ENCODE measurements at regions not wholly inside any gene's neighbourhood (a gene's known extent, or its start where the extent isn't known, plus 50 kb on each side); places are given as distances from the start of the nearest gene placed in this dataset.

GRCh38 chr18:75904416-75904815 lies 476.9 kb upstream of the SMIM21 start:
- DNase-seq (ENCODE audit: low read depth) = no peak

DNA sequence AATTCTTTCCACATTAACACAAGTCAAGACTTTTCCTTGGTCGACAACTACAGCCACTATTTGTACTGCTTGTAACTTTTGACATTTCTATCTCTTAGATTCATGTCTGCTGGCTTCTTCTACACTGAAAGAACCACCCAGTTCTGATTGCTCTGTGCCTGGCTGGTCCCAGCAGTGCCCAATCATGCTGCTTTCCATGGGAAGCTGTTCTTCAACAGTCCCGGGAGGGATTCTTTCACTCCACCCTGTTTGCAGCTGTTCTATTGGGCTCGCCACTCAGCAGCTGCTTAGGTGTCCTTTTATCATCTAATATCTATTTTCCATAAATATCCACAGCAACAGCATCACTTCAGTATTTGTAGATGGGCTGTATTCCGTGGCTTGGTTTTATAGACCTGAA lies 471.1 kb upstream of the SMIM21 start:
- DNase-seq (ENCODE audit: low read depth) = no peak

DNA sequence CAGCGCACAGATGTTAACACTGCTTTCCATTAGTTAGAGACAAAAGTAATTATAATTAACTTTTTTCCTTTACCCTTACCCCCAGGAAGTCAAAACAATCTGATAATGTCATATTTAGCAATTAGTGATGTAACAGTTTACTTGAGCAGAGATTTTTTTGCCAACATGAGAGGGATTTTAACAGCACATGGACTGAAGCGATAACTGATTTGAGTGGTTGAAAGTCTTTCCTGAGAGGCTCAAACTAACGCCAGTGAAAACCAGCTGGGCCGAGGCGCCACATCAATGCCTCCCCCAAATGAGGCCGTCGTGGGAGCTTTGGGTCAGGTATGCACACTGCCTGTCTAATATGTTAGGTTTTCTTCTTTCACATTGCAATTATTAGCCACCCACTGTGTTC lies 469.9 kb upstream of the SMIM21 start:
- no peak for DNase-seq (ENCODE audit: low read depth)

DNA sequence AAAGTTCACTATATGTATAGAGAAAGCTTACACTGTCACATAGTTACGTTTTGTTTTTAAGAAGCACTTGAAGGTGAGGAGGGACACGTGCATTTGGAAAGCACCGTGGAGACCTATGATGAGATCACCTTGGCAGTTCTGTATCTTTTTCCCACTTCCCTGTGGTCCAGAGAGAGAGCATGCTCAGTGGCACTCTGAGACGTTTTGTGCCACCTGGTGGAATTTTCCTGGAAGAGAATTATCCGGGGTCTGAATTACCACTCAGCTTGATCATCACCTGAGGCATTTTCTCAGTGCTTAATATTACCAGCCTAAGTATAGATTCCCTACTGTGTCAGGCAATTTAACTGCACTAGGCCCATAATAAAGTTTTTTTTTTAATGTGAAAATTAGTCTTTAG lies 469.4 kb upstream of the SMIM21 start:
- no peak for DNase-seq (ENCODE audit: low read depth)

DNA sequence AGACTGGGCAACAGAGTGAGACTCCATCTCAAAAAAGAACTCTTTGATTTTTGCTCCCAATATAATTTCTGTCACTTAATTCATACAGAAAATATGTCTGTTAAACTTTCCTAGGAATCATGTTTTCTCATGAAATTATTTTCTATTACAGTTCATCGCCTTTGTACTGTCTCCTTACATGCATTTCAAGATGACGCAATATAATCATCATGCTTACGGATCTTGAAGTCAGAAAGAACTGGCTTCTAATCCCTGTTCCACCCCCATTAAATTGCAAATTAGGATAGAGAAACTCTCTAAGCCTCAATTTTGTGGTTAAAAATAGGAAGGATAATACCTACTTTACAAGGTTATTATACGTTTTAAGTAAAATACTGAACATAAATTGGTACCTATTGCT lies 467.6 kb upstream of the SMIM21 start:
- DNase-seq (ENCODE audit: low read depth) = no peak

GRCh38 chr18:75884728-75885127 lies 457.2 kb upstream of the SMIM21 start:
- no peak for DNase-seq (ENCODE audit: low read depth)

GRCh38 chr18:75880925-75881504 lies 453.5 kb upstream of the SMIM21 start:
- DNase-seq (ENCODE audit: low read depth) = no peak

- no peak for DNase-seq (ENCODE audit: low read depth)
Observed at GRCh38 chr18:75880266-75880665, 452.8 kb upstream of the SMIM21 start.

- no peak for DNase-seq (ENCODE audit: low read depth)
Observed at GRCh38 chr18:75879196-75879595, 451.7 kb upstream of the SMIM21 start.

DNA sequence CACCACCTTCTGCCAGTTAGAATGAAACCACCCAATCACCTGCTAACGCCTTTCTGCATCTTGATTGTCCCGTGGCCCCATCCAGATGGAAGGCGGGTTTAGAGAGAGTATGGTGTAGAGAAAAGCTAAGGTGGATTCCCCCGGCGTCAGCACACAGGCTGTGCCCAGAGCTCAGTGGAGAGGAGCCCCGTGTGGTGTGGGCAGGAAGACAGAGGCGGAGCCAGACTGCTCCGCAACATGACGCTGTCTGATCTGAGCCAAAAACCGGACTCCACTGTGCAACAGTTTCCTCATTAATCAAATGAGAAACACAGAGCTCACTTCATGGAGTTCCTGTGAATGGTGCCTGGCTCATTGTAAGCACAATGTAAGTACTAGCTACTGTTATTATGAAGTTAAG lies 448.1 kb upstream of the SMIM21 start:
- no peak for DNase-seq (ENCODE audit: low read depth)

DNA sequence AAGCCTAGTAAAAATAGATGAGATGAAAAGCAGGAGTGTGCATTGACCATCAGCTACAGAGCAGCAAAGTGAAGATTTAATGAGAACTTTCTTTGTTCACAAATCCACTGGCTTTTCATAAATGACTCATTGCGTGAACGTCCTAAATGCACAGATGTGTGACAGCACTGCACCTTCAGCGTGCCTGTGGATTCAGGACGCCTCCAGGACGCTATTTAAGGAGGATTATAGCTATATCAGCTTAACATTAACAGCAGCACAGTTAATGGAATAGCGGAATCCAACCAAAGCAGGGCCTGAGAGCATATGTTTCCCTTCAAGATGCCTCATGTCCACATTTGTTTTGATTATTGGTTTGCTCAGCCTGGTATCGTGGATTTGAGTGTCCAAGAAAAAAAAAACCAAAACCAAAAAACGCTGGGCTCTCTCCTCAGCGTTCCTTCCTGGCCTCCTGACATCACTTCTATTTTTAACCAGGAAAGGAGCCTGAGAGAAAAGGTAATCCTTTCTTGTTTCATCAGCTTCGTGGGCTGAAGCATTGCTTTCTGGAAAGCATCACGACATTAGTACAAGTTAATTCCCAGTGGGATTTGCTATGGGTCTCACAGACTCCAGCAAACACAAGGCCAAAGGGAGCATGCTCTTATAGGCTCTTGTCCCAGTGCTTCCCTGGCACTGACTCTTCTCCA lies 447.0 kb upstream of the SMIM21 start:
- DNase-seq (ENCODE audit: low read depth) = no peak

- no peak for DNase-seq (ENCODE audit: low read depth)
Observed at GRCh38 chr18:75871596-75871995, 444.1 kb upstream of the SMIM21 start.

DNA sequence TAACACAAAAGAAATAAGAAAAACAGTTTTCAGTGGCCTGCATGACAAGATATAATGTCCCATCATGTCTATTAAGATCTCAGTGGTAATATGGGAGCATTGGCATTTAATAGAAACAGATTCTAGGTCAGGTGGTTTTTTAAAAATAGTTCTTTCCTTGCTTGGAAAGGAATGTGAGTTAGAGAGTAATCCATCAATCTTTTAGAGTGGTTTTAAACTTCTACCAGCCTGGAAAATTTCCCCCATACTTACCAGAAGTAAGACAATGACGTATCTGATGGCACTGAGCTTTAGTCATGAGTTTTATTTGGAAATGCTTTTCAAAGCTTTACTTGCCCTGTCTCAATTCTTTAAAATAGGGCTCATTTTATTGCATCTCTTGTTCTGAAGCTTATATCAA lies 441.7 kb upstream of the SMIM21 start:
- no peak for DNase-seq (ENCODE audit: low read depth)

DNA sequence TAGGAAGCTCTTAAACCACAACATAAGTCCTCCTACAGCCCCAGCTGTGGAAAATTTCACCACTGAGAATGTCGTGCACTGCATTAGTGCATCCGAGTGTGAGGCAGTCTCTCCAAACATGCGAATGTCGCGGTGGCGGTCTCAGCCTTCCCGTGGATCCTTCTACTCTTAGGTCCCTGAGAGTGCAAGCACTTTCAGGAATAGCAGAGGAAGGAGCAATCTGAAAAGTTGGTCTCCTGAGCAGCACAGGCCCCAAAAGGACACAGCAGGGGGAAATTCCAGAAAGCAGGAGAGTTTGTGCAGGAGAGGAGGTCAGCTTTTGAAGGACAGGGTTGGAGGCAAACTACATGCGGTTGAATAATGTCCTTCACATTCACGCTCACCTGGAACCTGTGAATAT lies 440.5 kb upstream of the SMIM21 start:
- DNase-seq (ENCODE audit: low read depth) = no peak

DNA sequence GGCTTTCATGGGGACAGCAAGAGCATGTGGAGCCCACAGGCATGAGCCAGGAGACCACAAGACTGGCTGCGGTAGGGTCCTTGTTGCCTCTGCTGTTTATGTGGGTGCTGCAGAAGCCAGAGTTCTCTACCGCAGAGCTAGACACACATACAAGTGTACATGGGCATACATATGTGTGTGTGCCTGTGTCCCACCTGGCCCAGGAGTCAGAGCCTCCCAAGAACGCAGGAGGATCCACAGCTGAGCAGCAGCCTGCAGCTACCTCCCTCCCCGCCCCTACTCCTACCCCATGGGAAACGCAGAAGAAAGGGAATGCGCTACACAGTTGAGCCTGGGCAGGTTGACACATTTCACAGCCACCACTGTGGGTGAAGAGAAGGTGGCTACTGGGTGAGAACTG lies 438.1 kb upstream of the SMIM21 start:
- no peak for DNase-seq (ENCODE audit: low read depth)

DNA sequence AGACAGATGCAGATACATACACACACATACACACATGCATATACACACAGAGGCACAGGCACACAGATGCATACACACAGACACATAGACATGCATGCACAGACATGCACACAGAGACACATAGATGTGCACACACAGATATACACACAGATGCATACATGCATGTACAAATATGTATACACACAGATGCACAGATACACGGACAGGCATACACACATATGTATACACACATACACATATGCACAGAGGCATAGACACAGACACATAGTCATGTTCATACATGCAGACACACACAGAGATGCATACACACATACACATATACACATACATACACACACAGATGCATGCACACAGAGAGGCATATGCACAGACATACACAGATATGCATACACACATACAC lies 437.3 kb upstream of the SMIM21 start:
- no peak for DNase-seq (ENCODE audit: low read depth)

- no peak for DNase-seq (ENCODE audit: low read depth)
Observed at GRCh38 chr18:75863696-75864095, 436.2 kb upstream of the SMIM21 start.

DNA sequence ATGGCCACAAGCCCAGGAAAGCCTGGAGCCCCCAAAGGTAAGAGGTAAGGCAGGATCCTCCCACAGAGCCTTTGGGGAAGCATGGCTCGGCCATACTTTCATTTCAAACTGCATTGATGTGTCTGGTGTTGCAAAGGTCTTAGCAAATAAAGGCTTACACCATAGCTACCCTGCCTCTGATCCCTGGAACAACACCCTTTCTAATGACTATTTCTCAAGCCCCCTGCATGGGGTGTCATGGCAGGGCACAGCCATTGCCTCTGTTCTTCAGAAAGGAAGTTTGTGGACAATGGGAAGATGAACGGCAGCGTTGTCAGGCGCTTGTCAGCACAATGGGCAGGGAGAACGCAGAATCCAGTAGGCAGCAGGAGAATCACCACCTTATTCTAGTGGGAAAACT lies 435.0 kb upstream of the SMIM21 start:
- no peak for DNase-seq (ENCODE audit: low read depth)

GRCh38 chr18:75860166-75860565 lies 432.7 kb upstream of the SMIM21 start:
- no peak for DNase-seq (ENCODE audit: low read depth)

GRCh38 chr18:75859533-75859932 lies 432.0 kb upstream of the SMIM21 start:
- no peak for DNase-seq (ENCODE audit: low read depth)

DNA sequence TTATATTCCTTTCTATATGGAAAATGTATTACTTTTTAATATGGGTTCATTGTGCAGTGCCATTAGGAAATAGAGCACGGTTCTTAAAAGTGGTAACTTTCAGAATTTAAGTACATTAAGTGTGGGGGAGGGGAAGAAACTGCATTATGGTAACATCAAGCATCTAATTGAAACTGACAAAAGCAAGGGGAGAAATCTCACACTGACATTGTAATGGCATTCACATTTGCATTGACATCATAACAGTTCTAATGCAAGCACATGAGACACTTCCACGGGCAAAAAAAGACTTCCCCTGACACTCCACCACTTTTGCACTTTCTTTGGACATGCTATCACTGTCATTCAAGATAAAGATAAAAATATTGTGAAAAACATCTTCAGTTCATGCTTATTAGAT lies 431.3 kb upstream of the SMIM21 start:
- no peak for DNase-seq (ENCODE audit: low read depth)

DNA sequence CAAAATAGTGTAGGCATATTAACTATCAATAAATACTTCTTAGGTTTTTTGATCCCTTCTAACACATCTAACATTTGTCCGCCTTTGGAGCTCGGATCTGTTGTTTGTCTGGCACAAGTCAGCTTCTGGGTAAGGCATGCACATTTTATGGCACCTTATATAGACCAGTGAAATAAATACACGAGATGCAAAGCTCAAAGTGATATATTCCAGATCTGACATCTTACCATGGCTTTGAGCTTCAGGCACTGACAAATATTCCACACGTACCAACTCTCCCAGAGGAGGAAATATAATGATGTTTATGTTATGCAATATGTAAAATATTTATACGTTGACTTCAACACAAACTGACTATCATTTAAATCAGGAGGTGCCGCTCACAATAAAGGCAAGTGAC lies 430.1 kb upstream of the SMIM21 start:
- DNase-seq (ENCODE audit: low read depth) = no peak

DNA sequence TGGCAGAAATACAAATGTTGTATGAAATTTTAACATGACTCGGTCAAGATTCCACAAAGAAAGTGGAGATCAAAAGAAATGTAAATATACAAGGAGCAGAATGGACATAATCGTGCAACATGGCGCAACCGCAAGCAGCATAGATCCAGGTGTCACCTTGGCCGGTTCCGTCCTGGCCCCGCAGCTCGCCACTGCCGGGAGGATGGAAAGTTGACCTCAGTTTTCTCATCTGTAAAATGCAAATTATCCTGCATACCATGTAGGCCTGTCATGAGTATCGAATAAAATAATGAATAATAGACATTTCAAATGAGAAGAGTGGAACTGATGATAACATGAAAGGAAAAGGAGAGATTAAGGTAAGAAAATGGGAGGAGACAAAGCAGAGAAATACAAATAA lies 427.3 kb upstream of the SMIM21 start:
- no peak for DNase-seq (ENCODE audit: low read depth)

GRCh38 chr18:75854174-75854573 lies 426.7 kb upstream of the SMIM21 start:
- DNase-seq (ENCODE audit: low read depth) = no peak
